Stomach (tissue), 8 donors: ENCODE measurements at regions not wholly inside any gene's neighbourhood (a gene's known extent, or its start where the extent isn't known, plus 50 kb on each side); places are given as distances from the start of the nearest gene placed in this dataset.

ENCODE experiments used
- DNase-seq, 2 donors: peaks; one replicate each; pipeline versions ENCODE4 v3.0.0 to v3.0.0-alpha.2; 2013 to 2019
- H3K27ac ChIP-seq, 5 donors: fragments of 200-600 bp in 4 of 5; sonication (generic) in 4 of 5; one replicate each; pipeline ENCODE4 v1.5.1; 2013 to 2019; ENCODE audit warnings: mild to moderate bottlenecking in 1 of 5, moderate library complexity in 1 of 5
- H3K27me3 ChIP-seq, 3 donors: fragments of 200-600 bp; sonication (generic); one replicate each; pipeline ENCODE4 v1.5.1; 2017 to 2019; ENCODE audit warnings: mixed run types in 1 of 3
- H3K36me3 ChIP-seq, 4 donors: fragments of 200-600 bp; sonication (generic); 1 replicate in 3 of 4; 2 replicates in 1 of 4; pipeline ENCODE4 v1.5.1; 2016 to 2019
- H3K4me1 ChIP-seq, 4 donors: fragments of 200-600 bp; sonication (generic); one replicate each; pipeline ENCODE4 v1.5.1; 2016 to 2019
- H3K4me3 ChIP-seq, 4 donors: fragments of 200-600 bp; sonication (generic) in 3 of 4; one replicate each; pipeline ENCODE4 v1.5.1; 2016 to 2019; ENCODE audit warnings: mild to moderate bottlenecking in 1 of 4
- H3K9me3 ChIP-seq, 4 donors: fragments of 200-600 bp; sonication (generic); one replicate each; pipeline ENCODE4 v1.5.1; 2016 to 2019
- EP300 ChIP-seq: sonication (generic); formaldehyde crosslinking; IDR thresholded peaks from one replicate; pipeline ENCODE4 v1.6.1; 2017; ENCODE audit warnings: antibody characterized with exemption
- POLR2A ChIP-seq, 4 donors: fragments of 450-650 bp; IDR thresholded peaks; one replicate each; pipeline ENCODE4 v1.6.1; 2016; ENCODE audit warnings: antibody characterized with exemption in 4 of 4, control low read depth in 2 of 4, mild to moderate bottlenecking in 1 of 4, moderate library complexity in 1 of 4
- POLR2AphosphoS5 ChIP-seq, 3 donors: sonication (generic); formaldehyde crosslinking; IDR thresholded peaks; one replicate each; pipeline ENCODE4 v1.6.1; 2016; ENCODE audit warnings: antibody characterized with exemption in 3 of 3
- WGBS, 5 donors: extraction: QIAGEN DNeasy Blood & Tissue Kit in 3 of 5; methylation state at CpG; one replicate each; pipeline versions ENCODE4 v1.1.5 to v1.1.7; 2013 to 2018; 5-methylcytosine and 5-hydroxymethylcytosine counted together
- intact Hi-C: fragments of 100-400 bp; cut with DNase I; formaldehyde crosslinking; loops from one replicate; pipeline ENCODE4 v1.15.1; 2023; ENCODE audit warnings: low total_unique reads
- TF ChIP-seq, protein P1 (sequence below), 7 experiments: fragments of 450-650 bp in 4 of 7; fragments of 200-600 bp in 3 of 7; sonication (generic) in 3 of 7; IDR thresholded peaks; one replicate each; pipeline ENCODE4 v1.5.1; 2016 to 2019; ENCODE audit warnings: antibody characterized with exemption in 7 of 7, control low read depth in 2 of 7, mild to moderate bottlenecking in 1 of 7
- donor health status: healthy with polysubstance abuse.
- donor health status: Bipolar disorder and iron deficiency.
- donor health status: healthy.

DNA sequence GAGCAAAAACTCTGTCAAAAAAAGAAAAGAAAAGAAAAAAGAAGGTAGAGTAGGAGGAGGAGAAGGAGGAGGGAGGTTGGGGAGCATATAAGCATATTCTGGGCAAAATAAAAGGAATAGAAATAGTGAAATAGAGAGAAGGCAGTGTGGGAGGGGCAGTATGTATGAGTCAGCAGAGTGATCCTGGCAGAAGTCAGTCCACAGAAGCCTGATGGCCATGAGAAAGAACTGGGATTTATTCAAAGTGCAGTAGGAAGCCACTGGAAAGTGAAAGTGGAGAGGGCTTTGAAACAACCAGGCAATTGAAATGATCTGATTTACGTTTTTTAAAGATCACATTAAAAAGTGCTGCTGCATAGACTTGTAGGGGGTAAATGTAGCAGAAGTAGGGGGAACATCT lies 368.6 kb upstream of the USP15 start:
- no peak for DNase-seq
- intact Hi-C loops: no loop called here
- Histone ChIP-seq H3K4me3 (no peak overlapping the region), H3K27ac (no peak overlapping the region), H3K36me3 (no peaks in the 10 kb centered on the region), H3K27me3 (no peaks in the 10 kb centered on the region), H3K9me3 (no peaks in the 10 kb centered on the region), H3K4me1 (no peaks in the 10 kb centered on the region)
- 41 to 62% (median 48%) methylated on average over 1 of the region's 1 CpG for WGBS, 5 donors
- TF ChIP-seq POLR2AphosphoS5 (IDR thresholded peaks at IDR 0.05) (no peak), EP300 (no peak), POLR2A (IDR thresholded peaks at IDR 0.05) (no peak)
- TF ChIP-seq, protein P1, sequence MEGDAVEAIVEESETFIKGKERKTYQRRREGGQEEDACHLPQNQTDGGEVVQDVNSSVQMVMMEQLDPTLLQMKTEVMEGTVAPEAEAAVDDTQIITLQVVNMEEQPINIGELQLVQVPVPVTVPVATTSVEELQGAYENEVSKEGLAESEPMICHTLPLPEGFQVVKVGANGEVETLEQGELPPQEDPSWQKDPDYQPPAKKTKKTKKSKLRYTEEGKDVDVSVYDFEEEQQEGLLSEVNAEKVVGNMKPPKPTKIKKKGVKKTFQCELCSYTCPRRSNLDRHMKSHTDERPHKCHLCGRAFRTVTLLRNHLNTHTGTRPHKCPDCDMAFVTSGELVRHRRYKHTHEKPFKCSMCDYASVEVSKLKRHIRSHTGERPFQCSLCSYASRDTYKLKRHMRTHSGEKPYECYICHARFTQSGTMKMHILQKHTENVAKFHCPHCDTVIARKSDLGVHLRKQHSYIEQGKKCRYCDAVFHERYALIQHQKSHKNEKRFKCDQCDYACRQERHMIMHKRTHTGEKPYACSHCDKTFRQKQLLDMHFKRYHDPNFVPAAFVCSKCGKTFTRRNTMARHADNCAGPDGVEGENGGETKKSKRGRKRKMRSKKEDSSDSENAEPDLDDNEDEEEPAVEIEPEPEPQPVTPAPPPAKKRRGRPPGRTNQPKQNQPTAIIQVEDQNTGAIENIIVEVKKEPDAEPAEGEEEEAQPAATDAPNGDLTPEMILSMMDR (IDR thresholded peaks at IDR 0.05): no peak

DNA sequence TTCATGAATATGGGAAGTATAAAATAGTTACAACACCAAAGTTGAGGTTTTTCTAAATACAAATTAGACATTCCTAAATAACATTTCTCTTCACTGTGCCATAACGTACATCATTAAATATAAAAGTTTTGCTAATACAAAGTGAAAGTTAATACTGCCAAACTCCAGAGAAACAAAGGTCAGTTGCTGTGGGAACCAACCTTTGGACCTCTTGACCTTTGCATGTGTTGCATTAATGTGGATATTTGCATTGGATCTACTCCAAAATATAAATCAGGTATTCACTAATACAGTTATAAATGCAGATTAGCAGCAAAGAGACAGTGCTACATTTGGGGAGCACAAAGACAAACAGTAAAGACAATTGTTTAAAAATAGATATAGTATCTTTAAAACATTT lies 366.0 kb upstream of the USP15 start:
- 28 to 58% (median 51%) methylated on average over 1 of the region's 1 CpG for WGBS, 5 donors
- peaks cover 0 to 20% (median 9%) of the 10 kb centered on the region in 4 donors for H3K9me3 ChIP-seq
- H3K27ac ChIP-seq: no peak overlapping the region
- no peak for DNase-seq
- H3K36me3 ChIP-seq: no peaks in the 10 kb centered on the region
- TF ChIP-seq POLR2AphosphoS5 (IDR thresholded peaks at IDR 0.05): no peak
- TF ChIP-seq POLR2A (IDR thresholded peaks at IDR 0.05): no peak
- TF ChIP-seq EP300: no peak
- TF ChIP-seq, protein P1 (IDR thresholded peaks at IDR 0.05): no peak
- H3K4me3 ChIP-seq: no peak overlapping the region
- H3K27me3 ChIP-seq: no peaks in the 10 kb centered on the region
- intact Hi-C loops: no loop called here
- no peaks in the 10 kb centered on the region for H3K4me1 ChIP-seq

DNA sequence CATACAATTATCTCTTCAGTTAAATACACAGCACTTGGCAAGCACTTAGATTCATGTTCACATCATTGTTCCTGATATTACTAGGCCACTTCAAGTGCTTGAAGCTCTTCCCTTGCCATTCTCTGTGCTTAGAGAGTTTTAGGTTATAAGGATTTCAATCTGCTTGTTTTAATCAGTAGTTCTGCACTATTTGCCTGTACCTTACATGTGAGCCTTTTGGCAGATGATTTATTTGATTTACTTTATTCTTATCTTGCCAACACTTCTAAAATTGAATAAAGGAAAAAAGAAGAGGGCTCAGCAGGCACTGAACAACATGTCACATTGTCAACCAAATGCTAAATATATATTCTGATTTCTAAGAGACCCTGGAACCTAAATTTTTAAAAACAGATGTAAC lies 363.8 kb upstream of the USP15 start:
- TF ChIP-seq, protein P1 (IDR thresholded peaks at IDR 0.05): no peak
- TF ChIP-seq EP300 (no peak), POLR2AphosphoS5 (IDR thresholded peaks at IDR 0.05) (no peak)

GRCh38 chr12:61902403-61902802 lies 357.8 kb upstream of the USP15 start:
- WGBS, 5 donors: 87 to 95% (median 92%) methylated on average over 1 of the region's 1 CpG
- TF ChIP-seq POLR2A (IDR thresholded peaks at IDR 0.05) (no peak), EP300 (no peak), POLR2AphosphoS5 (IDR thresholded peaks at IDR 0.05) (no peak)
- TF ChIP-seq, protein P1 (IDR thresholded peaks at IDR 0.05): no peak
- no peak overlapping the region for H3K27ac ChIP-seq
- intact Hi-C loops: no loop called here
- H3K36me3 ChIP-seq: no peaks in the 10 kb centered on the region
- H3K27me3 ChIP-seq: no peaks in the 10 kb centered on the region
- no peak overlapping the region for H3K4me3 ChIP-seq
- H3K9me3 ChIP-seq: peaks cover 0 to 18% (median 10%) of the 10 kb centered on the region in 4 donors
- no peak for DNase-seq
- H3K4me1 ChIP-seq: no peaks in the 10 kb centered on the region

More for the DNA sequence above, 363.8 kb upstream of the USP15 start:
- Histone ChIP-seq H3K4me3 (no peak overlapping the region), H3K4me1 (no peaks in the 10 kb centered on the region), H3K9me3 (peaks cover 0 to 20% (median 10%) of the 10 kb centered on the region in 4 donors), H3K27me3 (no peaks in the 10 kb centered on the region), H3K36me3 (no peaks in the 10 kb centered on the region), H3K27ac (no peak overlapping the region)
- DNase-seq: no peak
- intact Hi-C loops: no loop called here
